ENCODE measurements at regions not wholly inside any gene's neighbourhood (a gene's known extent, or its start where the extent isn't known, plus 50 kb on each side); places are given as distances from the start of the nearest gene placed in this dataset.

DNA sequence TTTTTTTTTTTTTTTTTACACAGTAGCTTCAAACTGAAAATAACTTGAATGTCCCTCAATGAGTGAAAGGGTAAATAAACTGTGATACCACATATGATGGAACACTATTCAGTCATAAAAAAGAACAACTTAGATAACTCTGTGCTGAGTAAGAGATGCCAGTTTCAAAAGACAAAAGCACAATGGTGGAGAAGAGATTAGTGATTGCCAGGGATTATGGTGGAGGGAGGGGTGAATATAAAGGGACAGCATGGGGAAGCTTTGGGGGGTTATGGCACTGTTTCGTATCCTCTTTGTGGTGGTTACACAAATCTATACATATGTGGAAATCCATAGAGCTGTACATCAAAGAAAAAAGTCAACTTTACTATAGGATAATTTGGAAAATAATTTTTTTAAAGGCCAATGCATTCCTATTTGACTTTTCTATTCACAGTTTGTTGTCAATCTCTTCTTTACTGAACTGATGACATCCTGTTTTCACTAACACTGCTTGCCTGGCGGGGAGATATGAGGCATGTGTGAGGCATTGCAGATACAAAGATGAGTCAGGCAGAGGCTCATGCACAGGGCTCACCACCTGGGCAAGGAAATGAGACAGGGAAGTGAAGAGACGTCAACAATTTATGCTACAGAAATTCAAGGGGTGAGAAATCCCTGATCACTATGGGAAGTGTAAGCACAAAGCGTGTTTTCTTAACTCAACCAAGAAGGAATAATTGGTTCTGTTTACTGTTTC is 302.7 kb downstream of the DUSP10 start:
- DNase-seq = peak; percentile 22

DNA sequence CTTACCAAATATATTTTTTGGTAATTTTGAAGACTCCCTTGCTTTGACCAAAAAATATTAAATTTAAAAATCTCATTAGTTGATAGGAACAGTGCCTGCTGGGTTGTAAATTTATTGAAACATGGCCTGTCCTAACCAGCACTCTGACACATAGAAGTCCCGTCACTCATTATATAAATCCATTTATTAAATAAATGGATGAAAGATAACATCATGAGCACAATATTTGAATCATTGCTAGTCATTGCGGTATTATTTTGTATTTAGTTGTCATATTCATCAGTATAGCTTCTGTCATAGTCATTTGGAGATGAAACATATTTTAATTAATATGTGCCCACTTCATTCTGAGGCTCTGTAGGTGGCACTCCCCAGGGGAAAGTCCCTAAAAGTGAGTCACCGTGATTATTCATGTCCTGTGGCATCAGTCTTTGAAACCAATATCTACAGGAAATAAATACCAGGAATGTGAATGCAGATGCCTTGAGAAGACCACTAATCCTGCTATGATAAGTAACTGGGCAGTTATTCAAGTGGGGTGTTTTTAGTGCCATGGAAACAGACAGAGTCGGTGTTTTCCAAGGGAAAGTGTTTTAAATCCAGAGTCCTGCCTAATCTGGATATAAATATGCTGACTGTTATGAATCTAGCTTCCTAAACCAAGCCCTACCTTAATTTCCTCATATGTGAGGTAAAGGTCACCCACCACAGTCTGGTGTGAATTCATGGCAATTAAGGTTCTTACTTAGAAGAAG is 302.0 kb downstream of the DUSP10 start:
- DNase-seq = peak; percentile 12

DNA sequence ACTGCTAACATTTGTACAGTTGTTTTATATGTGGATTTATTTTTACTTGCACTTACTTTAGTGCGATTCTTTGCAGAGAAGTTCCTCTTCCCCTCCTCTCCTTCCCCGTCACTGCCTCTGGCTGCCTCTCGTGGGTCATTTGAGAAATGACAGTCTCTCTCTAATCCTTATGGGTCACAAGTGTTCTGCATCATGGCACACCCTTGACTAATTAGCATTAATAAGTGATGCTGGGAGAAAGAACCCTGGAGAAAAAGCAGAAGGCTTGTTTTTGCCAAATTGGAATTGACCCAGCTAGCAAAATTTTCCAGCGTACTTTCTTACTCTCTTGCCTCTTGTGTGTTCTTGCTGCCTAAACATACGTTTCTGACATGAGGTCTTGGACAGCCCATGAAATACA is 301.2 kb downstream of the DUSP10 start:
- no peak for DNase-seq

DNA sequence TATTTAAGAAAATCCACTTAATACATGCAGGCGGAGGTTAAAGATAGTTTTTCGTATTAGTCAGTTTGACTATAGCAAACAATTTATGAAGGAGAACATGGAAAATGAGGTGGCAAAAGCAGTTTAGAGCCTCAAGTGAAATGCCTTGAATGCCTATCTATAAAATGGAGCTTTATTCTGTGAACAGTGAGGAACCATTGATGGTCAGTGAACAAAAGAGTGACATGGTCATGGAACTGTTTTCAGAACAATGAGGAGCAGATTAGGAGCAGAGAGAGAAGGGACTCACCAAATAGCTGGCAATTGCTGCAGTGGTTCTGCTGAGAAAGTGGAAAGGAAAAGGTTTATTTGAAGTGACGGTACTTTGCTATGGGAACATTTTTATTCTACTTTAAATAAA is 299.8 kb downstream of the DUSP10 start:
- no peak for DNase-seq

DNA sequence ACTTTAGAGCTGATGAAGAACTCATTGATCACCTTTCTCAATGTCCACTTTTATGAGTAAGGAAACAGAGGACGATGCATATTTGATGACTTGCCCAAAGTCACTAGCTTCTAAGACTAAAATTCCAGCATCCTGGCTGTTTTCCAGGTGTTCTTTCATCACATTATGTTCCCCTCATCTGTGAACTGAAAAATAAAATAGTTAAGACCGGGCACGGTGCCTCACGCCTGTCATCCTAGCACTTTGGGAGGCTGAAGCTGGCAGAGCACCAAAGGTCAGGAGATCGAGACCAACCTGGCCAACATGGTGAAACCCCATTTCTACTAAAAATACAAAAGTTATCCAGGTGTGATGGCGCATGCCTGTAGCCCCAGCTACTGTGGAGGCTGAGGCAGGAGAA is 297.5 kb downstream of the DUSP10 start:
- DNase-seq = no peak

DNA sequence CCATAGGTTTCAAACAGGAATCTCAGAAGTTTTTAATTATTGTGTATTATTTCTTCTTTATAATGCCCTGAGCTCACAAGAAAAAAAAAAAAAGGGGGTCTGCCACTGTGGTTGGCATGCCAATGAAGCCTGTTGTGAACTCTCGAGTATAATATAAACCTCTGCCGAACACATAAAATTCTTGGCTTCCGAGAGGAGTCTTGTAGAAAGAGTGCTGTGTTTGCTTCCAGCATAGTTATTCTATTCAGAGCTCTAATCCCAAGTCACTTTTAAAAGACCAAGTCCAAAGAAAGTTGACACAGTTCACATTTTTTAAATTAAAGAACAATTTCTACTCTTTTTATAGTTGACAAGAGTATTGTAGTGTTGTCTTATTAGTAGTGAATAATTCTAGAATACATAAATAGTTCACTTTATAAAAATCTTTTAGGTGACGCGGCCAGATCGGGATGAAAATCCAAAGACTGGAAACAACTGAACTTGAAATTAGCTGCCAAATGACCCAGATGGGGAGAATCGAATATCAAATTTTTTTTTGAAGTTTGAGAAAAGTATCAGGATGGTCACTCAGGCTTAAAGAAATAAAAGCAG is 293.2 kb downstream of the DUSP10 start:
- DNase-seq = no peak

DNA sequence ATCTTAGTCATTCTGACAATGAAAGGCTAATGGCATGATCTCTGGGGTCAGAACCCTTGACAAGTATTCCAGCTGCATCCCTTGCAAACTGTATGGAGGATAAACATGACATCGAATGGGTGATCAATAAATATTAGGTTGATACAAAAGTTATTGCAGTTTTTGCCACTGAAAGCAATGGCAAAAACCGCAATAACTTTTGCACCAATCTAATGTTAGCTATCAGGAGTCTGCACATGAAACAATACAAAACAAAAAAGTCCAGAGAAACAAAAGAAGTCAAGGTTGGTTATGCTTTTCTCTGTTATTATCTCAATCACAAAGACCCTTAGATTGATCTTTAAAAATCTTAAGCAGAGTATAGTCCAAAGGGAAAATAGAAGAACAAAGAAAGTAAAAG is 292.7 kb downstream of the DUSP10 start:
- no peak for DNase-seq

DNA sequence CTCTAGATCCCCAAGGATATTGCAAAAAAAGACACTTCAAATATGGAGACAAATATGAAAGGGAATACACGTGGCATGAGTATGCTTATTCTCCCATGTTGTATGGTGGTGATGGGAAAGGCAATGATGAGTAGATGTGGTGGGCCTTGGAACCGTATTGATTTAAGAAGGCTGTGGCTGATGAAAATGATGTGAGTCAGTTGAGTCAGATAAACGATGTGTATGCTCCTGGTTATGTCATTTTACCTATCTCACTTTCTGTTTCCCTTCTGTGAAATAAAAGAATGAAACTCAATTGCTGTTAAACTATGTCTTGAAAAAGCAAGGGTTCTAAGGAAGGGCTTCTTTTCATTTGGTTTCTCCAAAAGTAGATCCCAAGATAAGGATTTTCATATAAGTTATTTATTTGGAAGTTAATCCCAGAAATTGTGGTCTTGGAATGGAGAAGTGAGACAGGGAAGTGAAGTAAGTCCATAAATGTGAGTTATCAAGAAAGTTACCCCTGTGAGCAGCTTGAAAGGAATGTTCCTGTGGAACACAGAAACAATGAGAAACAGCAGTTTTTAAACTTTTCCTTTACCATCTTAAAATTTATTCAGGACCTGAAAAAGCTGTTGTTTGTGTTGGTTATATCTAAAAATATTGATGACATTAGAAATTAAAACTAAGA is 292.0 kb downstream of the DUSP10 start:
- DNase-seq = no peak

DNA sequence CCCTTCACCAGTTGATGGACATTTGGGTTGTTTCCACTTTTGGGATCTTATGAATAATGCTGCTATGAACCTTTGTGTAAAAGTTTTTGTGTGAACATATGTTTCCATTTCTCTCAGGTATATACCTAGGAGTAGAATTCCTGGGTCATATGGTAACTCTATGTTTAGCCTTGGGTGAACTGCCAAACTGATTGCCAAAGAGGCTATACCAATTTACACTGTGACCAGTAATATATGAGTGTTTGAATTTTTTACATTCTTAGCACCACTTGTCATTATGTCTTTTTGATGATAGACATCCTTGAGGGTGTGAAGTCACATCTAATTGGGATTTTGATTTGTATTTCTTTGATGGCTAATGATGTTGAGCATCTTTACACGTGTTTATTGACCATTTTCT is 290.1 kb downstream of the DUSP10 start:
- no peak for DNase-seq

DNA sequence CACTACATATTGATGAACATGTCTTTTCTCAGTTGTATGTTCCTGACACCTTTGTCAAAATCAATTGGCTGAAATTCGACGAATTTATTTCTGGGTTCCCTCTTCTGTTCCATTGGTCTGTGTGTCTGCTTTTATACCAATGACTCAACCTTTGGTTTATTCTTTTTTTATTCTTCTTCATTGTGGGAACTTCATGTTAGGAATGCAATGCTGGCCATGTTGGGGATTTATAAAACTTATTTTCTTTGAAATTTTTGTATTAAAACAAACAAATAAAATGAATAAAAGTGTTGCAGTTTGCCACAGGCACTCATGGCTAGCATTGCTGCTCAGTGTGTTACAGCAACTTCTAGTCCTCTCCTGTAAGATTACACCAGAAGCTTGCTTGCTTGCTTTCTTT is 287.8 kb downstream of the DUSP10 start:
- no peak for DNase-seq

DNA sequence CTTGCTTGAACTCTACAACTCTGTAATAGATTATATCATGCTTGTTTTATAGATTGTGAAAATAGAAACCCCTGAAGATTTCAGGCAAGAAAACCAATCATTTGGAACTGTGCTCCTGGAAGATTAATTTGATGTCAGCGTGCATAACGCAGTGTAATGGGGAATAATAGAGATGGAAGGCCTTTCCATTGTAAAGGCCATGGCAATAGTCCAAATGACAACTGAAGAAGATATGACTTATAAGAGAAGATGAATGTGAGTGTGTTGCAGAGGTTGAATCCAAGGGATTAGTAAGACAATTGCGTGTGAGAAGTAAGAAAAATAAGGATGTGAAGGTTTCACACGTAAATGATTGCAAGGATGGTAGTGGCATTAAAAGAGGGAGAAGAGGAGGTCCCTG is 285.0 kb downstream of the DUSP10 start:
- DNase-seq = no peak

DNA sequence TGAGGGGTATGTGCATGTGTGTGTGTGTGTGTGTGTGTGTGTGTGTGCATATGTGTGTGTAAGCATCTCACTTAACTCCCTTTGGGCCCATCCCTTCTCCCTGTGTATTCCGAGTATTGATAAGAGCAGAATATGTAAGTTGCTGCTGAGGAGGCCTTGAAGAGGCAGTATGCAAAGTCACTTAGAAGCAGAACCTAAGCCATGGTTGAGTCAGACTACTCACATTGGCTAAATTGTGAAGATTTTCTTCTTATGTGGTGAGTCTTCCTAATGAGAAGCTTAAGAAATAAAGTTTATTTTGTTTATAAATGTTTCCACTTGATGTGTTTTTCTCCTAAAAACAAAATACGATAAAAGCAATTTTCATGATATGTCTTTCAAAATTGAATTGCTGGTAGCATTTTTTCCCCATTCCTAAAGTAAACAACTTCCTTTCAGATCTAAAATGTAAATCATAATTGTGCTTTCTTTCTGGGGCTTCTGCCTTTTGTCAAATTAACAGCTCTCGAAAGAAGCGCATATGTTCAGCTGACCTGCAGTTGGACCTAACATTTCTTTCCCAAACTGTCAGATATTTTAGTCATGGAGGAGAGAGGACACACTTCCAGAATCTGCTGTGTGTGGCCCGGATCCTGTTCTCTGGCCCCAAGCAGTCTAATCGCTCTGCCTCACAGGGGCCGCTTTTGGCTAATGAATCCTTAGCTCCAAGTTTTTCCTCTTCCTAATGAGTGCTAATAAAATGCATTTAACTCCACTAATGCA is 284.0 kb downstream of the DUSP10 start:
- DNase-seq = no peak

DNA sequence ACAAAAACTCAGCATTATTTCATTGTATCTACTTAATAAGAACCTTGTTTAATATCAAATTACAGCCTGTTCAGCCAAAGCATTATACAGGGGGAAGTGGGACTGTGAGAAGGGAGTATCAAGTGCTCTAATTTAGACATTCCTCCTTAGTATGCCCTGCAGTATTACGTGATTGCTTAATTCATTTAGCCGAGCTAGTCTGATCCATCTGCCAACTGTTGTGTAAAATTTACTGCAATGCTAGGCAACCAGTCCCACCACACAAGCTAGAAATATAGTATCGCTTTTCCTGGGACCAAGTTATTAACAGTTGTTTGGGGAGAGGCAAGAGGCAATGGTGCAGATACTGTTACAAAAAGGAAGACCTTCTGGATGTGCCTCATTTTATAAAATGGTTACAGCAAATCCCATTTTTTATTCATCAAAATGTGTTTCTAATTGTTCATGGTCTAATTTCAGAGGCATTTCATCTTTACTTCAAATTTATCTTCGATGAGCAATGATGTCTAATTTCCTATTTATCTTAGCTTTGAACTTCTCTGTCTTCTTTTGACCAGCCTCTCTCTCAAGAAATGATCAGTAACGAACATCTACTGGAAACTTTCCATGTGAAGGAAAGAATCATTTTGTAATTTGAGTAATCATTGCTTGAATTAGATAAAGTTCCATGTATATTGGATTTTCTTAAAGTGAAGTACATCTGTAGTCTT is 283.3 kb downstream of the DUSP10 start:
- no peak for DNase-seq

DNA sequence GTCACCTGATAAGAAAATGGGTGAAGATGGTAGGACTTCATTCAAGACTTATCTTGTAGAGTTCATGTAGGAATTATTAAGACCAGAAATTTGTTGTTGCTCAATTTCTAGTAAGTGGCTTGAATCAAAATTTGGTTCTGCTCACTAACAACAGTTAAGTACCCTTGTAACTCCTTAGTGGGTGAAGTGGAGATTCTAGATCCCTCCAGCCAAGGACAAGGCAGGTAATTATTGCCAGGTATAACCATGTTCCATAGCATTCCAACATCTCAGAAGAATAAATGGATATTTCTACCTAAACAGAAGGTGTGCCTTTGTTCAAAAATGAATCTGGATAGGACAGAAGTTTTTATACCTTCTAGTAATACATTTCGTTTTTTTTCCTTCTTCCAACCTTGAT is 282.3 kb downstream of the DUSP10 start:
- DNase-seq = no peak

DNA sequence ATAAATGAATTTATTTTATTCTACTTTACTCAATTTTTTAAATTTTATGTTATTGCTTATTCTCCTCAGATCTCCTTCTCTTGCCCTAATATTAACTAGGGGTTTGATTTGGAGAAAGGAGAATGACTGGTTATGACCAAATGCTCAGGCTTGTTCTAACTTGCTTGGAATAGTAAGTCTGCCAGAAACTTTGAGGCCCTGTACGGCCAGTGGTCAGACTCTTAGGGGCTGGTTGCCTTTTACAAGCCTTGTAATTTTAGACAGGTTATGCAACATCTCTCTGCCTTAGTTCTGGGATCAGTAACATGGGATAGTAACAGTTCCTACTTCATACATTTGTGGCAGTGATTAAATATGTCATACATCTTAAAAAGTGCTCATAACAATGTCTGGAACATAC is 279.5 kb downstream of the DUSP10 start:
- DNase-seq = no peak

DNA sequence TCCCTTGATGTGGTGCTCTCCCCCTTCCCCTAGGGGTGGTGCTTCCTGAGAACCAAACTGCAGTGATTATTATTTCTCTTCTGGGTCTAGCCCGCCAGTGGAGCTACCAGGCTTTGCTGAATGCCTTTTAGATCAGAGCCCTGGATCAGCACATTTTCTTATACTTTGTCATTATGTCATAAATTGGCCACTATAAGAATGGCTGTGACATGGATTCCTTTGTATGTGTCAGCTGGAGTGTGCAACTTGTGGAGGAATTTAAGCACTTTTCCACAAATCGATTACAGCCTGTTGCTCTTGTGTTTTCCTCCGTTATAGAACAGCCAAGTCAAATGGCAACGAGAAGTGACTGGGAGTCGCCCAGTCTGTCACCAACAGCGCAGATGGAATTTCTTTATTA is 273.3 kb downstream of the DUSP10 start:
- DNase-seq = no peak

DNA sequence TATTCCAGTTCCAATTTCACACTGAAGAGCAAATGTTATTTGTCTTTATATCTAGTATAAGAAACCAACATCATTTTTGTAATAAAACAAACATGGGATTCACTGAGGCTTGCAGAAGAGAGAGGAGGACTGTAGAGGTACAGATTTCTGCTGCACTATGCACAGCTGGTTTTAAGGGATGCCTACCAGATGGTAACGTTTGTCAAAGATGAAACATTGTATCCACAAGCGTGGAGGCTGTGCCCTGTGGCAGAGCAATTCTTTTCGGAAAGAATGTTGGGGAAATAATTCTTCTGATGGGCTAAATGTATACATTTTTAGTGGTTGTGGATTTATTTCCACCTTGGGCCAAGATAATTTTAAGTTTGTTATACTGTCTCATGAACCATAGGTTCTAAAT is 272.4 kb downstream of the DUSP10 start:
- no peak for DNase-seq

DNA sequence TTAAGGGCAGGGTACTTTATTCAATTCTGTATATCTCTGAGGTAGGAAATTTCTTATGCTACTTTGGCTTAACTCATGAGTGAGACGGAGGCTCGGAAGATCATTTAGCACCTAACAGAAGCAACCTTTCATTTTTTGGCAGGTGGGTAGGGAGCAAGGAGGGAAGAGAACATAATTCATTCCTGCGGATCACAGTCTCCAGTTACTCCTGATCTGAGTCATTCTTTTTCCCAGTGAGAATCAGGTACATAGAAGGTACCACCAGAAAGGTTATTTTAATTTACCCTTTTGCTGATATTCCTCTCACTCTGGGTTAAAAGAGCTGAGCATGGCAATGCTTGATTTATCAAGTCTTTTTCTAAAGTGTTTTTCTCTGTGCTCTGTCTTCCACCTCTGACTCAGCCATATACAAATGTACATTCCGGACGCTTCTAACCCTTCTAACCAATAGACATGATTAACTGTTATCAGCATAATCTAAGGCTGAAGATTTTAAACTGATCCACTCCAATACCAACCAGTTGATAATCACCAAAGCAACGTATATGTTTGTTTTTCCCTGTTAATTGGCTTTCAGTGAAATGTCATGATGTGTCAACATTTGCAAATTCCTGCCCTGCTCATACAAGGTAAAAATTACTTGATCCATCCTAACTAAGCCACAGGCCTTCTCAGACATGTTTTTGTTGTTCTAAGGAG is 271.7 kb downstream of the DUSP10 start:
- no peak for DNase-seq

DNA sequence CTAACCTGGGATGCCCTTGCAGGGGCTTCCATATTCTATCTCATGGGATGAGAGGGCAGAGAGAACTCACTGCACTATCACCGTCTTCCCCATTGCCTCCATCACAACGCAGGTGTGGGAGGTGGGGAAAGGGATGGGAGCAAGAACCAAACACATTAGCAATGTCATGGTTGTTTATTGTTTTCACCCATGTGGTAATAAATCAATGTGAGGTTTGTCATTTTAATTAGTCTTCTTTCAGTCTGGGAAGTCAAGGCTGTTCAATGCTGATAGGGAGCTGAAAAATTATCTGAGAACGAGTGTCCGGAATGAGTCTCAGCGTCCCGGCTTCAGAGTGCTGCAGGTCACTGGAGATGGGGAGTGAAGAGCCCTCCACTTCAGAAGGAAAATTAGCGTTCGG is 268.5 kb downstream of the DUSP10 start:
- no peak for DNase-seq

DNA sequence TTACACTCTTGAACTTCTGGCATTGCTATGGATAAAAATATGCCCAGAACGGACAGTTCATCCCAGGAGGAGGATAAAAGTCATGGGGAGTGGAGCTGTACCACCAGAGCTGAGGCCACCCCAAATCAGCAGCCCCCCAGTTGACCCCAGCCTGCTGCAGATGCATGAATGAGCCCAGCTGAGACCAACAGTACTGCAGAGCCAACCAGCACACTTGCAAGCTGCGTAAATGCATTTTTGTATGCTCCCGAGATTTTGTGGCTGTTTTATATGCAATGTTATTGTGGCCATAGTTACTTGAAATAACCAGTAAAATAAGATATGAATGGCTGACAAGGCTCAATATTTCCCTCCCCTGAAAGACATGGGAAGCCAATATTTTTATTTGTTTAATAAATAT is 264.6 kb downstream of the DUSP10 start:
- DNase-seq = no peak

Data from activated CD4-positive, alpha-beta T cell treated with anti-CD3 and anti-CD28 coated beads, Interleukin-2, amount 50 U/mL, for 1 hour (primary cell).